Middle frontal gyrus (tissue), 1 donor: ENCODE measurements at regions not wholly inside any gene's neighbourhood (a gene's known extent, or its start where the extent isn't known, plus 50 kb on each side); places are given as distances from the start of the nearest gene placed in this dataset.

Source experiments
- DNase-seq: peaks from one replicate; pipeline ENCODE4 v3.0.0-alpha.2; 2015; ENCODE audit warnings: low spot score; ENCODE audit errors: extremely low spot score

- DNase-seq = no peak
Measured at GRCh38 chr15:35768949-35769348, 223.0 kb upstream of the DPH6 start.

- DNase-seq = no peak
Measured at GRCh38 chr15:35769656-35770055, 223.7 kb upstream of the DPH6 start.

GRCh38 chr15:35771746-35772442, 225.9 kb upstream of the DPH6 start:
- no peak for DNase-seq

- no peak for DNase-seq
Measured at GRCh38 chr15:35774653-35775052, 228.7 kb upstream of the DPH6 start.

- no peak for DNase-seq
Measured at GRCh38 chr15:35775471-35775870, 229.5 kb upstream of the DPH6 start.

- no peak for DNase-seq
Measured at GRCh38 chr15:35777061-35777460, 231.1 kb upstream of the DPH6 start.

DNA sequence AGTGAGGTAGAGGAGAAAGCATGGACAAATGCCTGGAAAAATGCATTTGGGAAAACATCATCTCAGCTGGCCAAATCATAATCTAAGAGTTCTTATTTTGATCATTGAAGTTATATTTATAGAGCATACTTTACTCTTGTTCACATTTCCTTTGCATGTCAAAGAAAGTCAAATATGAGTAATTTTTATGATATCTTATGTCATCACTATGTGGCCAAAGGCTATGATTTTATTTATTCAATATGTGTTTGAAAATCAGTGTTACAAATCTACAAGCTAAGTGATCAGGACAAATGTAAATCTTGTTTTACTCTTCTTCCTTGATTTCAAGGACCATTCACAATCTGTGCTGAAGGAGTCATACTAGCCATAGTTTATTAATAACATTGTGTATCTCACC, 237.2 kb upstream of the DPH6 start:
- DNase-seq = no peak

DNA sequence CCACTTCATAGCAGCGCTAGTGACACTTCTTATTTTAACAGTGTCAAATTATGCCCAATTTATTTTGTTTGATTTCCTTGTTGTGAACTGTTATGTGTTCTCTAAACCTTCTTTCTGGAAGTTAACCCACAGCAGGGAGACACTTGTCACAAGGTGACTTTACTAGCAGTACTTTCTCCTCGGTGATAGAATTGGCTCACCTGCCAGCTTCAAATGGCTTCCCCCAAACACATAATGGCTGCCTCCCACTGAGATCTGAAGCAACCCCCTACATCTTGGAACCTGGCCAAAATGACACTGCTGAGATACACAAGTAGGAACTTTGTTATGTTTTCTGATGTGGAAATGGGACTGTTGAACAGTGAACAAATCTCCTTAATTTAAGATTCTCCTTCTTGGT, 238.8 kb upstream of the DPH6 start:
- no peak for DNase-seq

DNA sequence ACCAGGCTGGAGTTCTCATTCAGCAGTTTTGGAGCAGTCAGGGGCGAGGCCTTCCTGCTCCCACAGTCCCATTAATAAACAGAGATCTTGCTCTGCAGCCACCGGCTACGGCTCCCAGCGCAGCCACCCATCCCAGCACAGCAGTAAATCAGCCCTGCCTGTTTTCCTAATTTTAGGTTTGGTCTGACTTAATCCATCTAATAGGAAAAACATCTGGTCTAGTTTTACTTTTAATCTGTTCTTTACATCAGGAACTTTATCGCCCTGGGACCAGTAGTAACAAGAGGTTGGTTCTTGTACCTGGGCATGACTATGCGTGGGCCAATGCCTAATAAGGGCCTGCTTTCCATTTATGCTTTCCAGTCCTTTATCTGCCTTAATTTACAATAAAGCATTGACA, 264.0 kb upstream of the DPH6 start:
- DNase-seq = no peak

- DNase-seq = no peak
Measured at GRCh38 chr15:35813573-35813972, 267.6 kb upstream of the DPH6 start.

- DNase-seq = no peak
Measured at GRCh38 chr15:35818846-35819245, 272.9 kb upstream of the DPH6 start.

- no peak for DNase-seq
Measured at GRCh38 chr15:35822153-35822552, 276.2 kb upstream of the DPH6 start.

DNA sequence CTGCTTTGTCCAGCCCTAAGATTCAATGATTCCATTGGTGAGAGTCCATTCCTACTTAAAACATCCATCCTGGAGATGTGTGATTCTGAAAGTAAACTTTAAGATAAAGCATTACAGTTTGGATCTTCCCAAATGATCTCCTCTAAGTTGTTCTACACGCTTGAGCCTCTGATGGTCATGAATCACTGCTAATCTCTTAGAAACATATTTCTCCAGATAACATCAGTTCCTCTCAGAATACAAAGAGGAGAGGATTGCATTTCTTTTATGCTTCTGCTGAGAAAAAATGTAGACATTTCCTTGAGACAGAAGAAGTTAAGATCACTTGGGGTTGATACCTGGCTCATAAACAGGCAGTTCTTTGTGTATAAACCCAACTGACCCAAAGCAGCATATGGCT, 281.2 kb upstream of the DPH6 start:
- no peak for DNase-seq

DNA sequence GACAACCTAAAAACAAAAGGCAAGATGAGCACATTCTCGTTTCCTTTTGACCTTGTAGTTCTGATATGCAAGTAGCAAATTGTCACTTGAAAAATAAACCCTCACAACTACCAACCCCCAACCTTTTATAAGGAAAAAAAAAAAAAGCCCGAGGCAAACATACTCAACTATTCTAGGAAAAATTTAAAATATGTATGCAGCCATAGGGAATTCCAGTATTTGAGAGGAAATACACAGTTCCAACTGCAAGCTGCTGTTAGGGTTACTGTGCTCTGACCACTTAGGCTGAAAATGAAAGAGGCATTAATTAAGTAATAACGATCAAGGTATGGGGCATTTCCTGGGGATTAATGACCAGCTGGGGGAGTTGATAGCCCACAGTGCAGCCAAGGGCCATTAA, 281.9 kb upstream of the DPH6 start:
- DNase-seq = no peak

GRCh38 chr15:35833581-35833980, 287.6 kb upstream of the DPH6 start:
- DNase-seq = no peak

DNA sequence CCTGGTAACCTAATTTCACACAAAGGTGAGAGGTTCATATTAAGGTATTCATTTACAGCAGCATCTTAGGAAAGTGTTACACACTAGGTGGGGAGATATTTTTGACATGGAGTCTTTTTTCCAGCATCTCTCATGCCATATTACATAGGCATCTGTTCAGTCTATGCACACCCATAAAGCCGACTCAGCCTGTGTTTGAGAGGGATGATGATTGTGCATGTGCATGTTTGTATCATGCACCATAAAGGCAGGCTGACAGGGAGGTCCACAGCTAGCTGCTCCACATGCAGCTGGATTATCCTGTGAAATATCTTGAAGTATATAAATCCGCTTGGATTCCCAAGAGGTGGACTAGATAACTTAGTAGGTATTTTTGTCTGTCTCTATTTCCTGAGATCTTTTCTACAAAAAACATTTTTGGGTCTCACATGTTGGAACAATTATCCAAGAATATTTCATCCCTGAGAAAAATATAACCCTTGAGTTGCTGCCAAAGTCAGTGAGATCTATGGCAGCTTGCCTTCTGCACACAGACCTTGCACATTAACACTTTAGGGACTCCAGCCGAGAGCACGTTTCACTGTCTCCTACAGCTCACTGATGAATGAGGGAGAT, 288.4 kb upstream of the DPH6 start:
- DNase-seq = no peak

- DNase-seq = no peak
Measured at GRCh38 chr15:35834866-35835265, 288.9 kb upstream of the DPH6 start.

DNA sequence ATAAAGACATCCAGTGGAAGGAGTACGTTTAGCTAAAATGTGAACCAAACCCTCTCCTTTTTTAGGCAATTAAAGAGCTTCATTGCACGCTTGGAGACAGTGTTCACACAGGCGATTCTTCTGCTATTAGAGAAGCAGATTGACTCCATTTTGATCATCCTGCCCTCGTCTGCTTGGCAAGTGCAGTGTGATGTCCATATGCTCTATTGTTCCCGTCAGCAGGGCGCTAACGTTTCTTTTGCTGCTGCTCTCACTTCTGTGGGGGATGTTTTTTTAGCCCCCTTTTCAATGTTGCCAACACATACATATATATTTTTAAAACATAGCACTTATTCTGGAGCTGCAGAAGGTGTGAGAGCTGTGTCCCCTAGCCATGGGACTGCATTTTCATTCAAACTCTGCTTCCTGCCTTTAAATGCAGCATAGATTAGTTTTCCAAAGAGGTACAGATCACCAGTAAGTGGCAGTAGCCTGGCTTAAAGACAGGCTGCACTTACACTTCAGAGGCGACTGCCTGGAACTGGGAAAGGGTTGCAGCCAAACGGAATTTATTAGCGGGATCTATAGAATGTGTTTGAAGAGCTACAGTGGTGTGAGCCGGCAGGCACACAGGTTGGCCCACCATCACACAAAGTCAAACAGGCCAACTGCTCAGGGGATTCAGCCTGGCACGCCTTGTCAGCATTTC, 292.6 kb upstream of the DPH6 start:
- no peak for DNase-seq

DNA sequence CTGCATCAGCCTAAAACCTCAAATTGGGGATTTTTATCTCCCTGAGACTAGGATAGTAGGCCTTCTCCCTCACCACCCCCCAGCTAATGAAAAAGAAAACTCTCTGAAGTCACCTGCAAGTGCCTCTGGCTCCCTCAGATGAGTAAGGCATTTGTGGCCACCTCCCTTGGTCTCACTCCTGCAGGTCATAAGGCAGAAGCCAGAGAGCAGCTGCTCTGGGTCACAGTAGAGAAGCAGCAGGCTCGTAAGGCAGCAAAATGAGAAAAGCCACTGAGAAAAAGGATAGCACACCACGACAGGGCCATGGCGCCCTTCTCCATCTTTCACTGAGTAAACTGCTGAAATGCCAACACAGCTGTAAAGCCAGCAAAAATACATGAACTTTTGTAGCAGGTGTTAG, 296.7 kb upstream of the DPH6 start:
- no peak for DNase-seq

DNA sequence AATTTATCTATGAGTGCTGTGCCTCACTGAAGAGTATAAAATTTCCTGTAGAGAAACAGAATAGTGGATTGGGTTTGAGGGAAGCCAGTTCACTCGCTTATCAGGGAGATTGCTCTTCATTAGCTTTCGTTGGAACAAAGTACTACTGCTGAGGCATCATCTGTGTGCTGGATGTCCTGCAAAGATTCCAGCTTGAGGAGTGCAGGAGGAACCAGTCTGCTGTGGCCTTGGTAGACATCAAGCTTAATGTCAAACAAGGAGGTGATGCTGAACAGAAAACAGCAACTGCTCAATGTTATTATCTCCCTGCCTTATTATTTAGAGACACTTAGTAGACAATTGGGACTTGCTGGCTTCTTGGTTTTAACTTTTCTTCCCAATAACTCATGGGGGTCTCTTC, 297.5 kb upstream of the DPH6 start:
- no peak for DNase-seq

- DNase-seq = no peak
Measured at GRCh38 chr15:35850284-35850683, 304.3 kb upstream of the DPH6 start.

- no peak for DNase-seq
Measured at GRCh38 chr15:35851491-35851890, 305.5 kb upstream of the DPH6 start.
